Esophagus squamous epithelium (tissue), 4 donors: ENCODE measurements at regions not wholly inside any gene's neighbourhood (a gene's known extent, or its start where the extent isn't known, plus 50 kb on each side); places are given as distances from the start of the nearest gene placed in this dataset.

Source experiments
- POLR2A ChIP-seq, 4 donors: fragments of 450-650 bp; IDR thresholded peaks; one replicate each; pipeline ENCODE4 v1.6.1; 2017; ENCODE audit warnings: antibody characterized with exemption in 4 of 4, mild to moderate bottlenecking in 4 of 4, moderate library complexity in 3 of 4
- TF ChIP-seq, protein P1 (sequence below), 6 experiments: fragments of 450-650 bp in 4 of 6; fragments of 200-600 bp in 2 of 6; sonication (generic) in 2 of 6; IDR thresholded peaks; one replicate each; pipeline ENCODE4 v1.5.1; 2016 to 2019; ENCODE audit warnings: antibody characterized with exemption in 6 of 6, mild to moderate bottlenecking in 4 of 6, moderate library complexity in 4 of 6

DNA sequence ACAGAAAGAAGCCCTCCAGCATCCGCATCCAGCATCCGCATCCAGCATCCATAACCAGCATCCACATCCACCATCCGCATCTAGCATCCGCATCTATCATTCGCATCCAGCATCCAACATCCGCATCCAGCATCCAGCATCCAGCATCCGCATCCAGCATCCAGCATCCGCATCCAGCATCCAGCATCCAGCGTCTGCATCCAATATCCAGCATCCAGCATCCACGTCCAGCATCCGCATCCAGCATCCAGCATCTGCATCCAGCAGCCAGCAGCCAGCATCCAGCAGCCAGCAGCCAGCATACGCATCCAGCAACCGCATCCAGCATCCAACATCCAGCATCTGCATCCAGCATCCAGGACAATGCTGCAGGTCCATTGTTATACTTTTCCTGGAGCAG is 671.0 kb upstream of the C16orf82 start:
- TF ChIP-seq, protein P1, sequence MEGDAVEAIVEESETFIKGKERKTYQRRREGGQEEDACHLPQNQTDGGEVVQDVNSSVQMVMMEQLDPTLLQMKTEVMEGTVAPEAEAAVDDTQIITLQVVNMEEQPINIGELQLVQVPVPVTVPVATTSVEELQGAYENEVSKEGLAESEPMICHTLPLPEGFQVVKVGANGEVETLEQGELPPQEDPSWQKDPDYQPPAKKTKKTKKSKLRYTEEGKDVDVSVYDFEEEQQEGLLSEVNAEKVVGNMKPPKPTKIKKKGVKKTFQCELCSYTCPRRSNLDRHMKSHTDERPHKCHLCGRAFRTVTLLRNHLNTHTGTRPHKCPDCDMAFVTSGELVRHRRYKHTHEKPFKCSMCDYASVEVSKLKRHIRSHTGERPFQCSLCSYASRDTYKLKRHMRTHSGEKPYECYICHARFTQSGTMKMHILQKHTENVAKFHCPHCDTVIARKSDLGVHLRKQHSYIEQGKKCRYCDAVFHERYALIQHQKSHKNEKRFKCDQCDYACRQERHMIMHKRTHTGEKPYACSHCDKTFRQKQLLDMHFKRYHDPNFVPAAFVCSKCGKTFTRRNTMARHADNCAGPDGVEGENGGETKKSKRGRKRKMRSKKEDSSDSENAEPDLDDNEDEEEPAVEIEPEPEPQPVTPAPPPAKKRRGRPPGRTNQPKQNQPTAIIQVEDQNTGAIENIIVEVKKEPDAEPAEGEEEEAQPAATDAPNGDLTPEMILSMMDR (IDR thresholded peaks at IDR 0.05): no peak
- TF ChIP-seq POLR2A (IDR thresholded peaks at IDR 0.05): no peak
